ENCODE measurements at regions not wholly inside any gene's neighbourhood (a gene's known extent, or its start where the extent isn't known, plus 50 kb on each side); places are given as distances from the start of the nearest gene placed in this dataset.

DNA sequence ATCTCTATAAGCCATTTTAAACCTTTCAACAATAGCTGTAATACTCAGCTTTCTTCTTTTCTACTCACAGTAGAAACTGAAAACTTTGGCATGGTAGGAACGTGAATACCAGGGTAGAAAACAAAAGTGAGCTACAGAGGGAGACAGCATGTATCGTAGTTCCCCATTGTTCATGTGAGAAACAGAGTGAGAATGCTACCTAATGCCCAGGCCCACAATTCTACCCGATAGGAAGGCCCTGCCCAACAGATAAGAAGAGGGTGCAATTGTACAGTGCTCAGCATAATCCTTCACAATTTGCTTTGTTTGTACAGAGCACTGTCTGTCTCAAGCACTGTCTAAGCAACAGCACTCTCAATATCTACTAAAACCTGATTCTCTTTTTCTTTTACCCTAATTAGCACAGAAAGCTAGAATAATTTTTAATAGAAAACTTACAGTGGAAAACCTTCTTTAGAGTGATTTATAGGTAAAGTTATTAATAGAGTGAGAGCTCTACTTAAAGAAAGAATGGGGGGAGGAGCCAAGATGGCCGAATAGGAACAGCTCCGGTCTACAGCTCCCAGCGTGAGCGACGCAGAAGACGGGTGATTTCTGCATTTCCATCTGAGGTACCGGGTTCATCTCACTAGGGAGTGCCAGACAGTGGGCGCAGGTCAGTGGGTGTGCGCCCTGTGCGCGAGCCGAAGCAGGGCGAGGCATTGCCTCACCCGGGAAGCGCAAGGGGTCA is 322.3 kb downstream of the EFNB2 start:
- H3K27me3 Mint-ChIP-seq (ENCODE audit: low read depth), result no peaks in the 10 kb centered on the region
- no peak overlapping the region for H3K4me3 Mint-ChIP-seq
- H3K36me3 Mint-ChIP-seq (ENCODE audit: low read depth), result no peaks in the 10 kb centered on the region
- TF ChIP-seq, protein P1, sequence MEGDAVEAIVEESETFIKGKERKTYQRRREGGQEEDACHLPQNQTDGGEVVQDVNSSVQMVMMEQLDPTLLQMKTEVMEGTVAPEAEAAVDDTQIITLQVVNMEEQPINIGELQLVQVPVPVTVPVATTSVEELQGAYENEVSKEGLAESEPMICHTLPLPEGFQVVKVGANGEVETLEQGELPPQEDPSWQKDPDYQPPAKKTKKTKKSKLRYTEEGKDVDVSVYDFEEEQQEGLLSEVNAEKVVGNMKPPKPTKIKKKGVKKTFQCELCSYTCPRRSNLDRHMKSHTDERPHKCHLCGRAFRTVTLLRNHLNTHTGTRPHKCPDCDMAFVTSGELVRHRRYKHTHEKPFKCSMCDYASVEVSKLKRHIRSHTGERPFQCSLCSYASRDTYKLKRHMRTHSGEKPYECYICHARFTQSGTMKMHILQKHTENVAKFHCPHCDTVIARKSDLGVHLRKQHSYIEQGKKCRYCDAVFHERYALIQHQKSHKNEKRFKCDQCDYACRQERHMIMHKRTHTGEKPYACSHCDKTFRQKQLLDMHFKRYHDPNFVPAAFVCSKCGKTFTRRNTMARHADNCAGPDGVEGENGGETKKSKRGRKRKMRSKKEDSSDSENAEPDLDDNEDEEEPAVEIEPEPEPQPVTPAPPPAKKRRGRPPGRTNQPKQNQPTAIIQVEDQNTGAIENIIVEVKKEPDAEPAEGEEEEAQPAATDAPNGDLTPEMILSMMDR (IDR thresholded peaks at IDR 0.05; ENCODE audit: unreplicated experiment in 3 of 3), result no peak
- H3K4me1 Mint-ChIP-seq, result no peaks in the 10 kb centered on the region
- peaks cover 2% of the 10 kb centered on the region for H3K9me3 Mint-ChIP-seq
- no peak overlapping the region for H3K27ac Mint-ChIP-seq

DNA sequence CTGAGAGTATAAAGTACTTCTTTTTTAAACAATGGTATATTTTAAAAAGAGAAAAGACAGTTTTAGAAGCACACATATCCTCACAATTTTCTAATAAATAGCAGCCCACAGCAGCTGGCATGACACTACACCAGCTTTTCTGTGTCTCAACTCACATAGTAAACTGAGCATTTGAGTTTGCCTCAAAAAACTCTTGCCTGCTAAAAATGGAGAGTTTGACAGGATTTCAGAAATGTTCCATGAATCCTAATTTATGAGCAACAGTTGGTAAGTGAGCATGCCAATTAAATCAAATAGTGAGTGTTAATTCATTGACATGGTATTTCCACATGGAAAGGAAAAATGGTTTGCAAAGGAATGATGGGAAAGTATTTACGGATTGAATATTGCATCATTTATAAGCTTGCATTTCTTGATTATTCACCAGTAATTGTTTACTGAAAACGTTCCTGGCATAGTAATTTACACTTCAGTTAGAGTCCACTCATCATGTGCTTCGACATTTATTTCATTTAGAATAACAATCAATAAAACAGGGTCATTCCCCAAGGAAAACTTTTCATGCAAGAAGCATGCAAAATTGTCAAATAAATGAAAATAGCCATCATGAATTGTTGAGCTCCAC is 323.0 kb downstream of the EFNB2 start:
- TF ChIP-seq, protein P1 (IDR thresholded peaks at IDR 0.05; ENCODE audit: unreplicated experiment in 3 of 3), result no peak

DNA sequence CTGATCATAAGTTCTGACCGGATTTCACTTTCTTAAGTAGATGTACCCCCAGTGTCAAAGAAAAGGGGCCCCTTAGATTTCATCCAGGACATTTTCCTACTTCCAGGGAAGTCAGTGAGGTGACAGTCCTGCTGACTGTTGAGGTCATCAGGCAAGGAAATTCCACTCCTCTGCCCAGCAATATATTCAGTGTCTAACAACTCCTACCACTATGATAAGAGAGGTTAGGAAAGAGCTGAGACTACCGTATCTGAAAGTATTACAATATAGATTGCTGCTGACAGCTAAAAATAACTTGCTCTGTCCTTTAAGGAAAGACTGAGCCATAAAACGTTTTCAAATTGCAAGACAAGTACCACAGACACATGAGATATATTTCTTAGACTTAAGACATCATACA is 325.1 kb downstream of the EFNB2 start:
- TF ChIP-seq, protein P1 (IDR thresholded peaks at IDR 0.05; ENCODE audit: unreplicated experiment in 3 of 3), result no peak
- Mint-ChIP-seq H3K27ac (no peak overlapping the region), H3K4me3 (no peak overlapping the region), H3K9me3 (no peaks in the 10 kb centered on the region), H3K27me3 (ENCODE audit: low read depth) (no peaks in the 10 kb centered on the region), H3K4me1 (no peaks in the 10 kb centered on the region), H3K36me3 (ENCODE audit: low read depth) (no peaks in the 10 kb centered on the region)

More for the DNA sequence above, 323.0 kb downstream of the EFNB2 start:
- H3K27me3 Mint-ChIP-seq (ENCODE audit: low read depth), result no peaks in the 10 kb centered on the region
- no peaks in the 10 kb centered on the region for H3K36me3 Mint-ChIP-seq (ENCODE audit: low read depth)
- H3K9me3 Mint-ChIP-seq, result peaks cover 2% of the 10 kb centered on the region
- no peak overlapping the region for H3K4me3 Mint-ChIP-seq
- no peaks in the 10 kb centered on the region for H3K4me1 Mint-ChIP-seq
- H3K27ac Mint-ChIP-seq, result no peak overlapping the region

DNA sequence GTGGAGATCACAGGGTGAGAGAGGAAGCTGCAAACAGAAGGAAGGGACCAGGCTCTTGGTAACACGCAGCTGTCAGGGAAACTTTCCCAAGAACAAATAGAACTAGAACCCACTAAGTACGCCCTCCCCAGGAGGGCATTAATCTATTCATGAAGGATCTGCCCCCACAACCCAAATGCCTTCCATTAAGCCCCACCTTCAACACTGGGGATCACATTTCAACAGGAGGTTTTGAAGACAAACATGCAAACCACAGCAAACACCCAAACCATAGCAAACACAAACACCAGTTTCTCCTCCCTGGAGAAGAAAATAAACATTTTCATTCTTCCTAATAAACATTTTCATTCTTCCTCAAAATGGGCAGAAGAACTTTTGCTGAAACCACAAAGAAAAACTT is 329.6 kb downstream of the EFNB2 start:
- Mint-ChIP-seq H3K27me3 (ENCODE audit: low read depth) (no peaks in the 10 kb centered on the region), H3K27ac (no peak overlapping the region), H3K4me1 (no peaks in the 10 kb centered on the region), H3K4me3 (no peak overlapping the region), H3K9me3 (no peaks in the 10 kb centered on the region), H3K36me3 (ENCODE audit: low read depth) (no peaks in the 10 kb centered on the region)
- TF ChIP-seq, protein P1 (IDR thresholded peaks at IDR 0.05; ENCODE audit: unreplicated experiment in 3 of 3), result no peak

DNA sequence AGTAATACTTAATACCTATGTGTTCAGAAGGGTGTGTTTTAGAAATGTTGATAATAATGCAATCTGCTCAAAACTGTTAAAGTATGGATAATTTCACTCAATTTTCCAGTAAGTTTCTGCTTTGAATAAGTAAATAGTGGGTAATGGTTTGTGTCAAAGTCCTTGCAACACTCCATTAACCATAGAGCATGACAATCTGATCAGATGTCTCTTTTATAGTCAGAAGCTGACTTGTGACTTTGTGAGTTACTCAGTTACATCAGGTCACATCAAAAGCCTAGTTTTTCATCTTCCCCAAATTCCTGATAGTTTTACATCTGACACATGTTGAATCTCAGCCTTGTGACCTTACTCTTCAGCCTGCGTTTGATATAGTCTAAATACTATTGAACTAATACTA is 338.0 kb downstream of the EFNB2 start:
- Mint-ChIP-seq H3K4me1 (no peaks in the 10 kb centered on the region), H3K36me3 (ENCODE audit: low read depth) (no peaks in the 10 kb centered on the region), H3K27ac (no peak overlapping the region), H3K9me3 (peaks cover 9% of the 10 kb centered on the region), H3K27me3 (ENCODE audit: low read depth) (peaks cover 6% of the 10 kb centered on the region), H3K4me3 (no peak overlapping the region)
- TF ChIP-seq, protein P1 (IDR thresholded peaks at IDR 0.05; ENCODE audit: unreplicated experiment in 3 of 3), result no peak
